ENCODE measurements at regions not wholly inside any gene's neighbourhood (a gene's known extent, or its start where the extent isn't known, plus 50 kb on each side); places are given as distances from the start of the nearest gene placed in this dataset.

DNA sequence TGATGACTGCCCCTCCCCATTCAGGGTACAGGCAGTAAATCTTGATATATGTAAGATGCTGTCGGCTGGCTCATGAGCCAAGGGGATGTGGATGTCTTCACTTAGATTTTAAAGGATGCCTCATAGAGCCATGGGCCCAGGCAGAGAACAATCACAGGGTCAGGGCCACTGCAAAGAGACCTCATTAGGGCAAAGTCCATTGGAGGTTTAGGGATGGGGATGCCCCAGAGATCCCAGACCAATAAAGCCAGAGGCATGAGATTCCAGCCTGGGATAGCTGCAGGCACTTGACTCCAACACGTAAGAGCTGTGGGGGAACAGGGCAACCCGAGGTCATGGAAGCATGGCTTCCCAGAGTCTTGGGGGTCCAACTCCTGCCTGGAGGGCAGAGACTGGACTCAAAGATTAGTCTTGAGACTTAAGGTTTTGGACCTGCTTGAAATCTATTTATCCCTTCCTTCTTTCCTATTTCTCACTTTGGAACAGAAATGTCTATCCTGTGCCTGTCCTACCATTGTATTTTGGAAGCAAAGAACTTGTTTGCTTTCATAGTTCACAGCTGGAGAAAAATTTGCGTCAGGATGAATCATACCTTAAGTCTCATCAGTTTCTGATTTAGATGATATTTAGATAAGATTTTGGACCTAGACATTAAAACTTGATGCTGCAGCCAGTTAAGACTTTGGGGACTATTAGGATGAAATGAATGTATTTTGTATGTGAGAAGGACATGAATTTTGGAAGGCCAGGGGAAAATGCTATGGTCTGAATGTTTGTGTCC is 101.3 kb upstream of the ADRA1B start:
- TF ChIP-seq, protein P1, sequence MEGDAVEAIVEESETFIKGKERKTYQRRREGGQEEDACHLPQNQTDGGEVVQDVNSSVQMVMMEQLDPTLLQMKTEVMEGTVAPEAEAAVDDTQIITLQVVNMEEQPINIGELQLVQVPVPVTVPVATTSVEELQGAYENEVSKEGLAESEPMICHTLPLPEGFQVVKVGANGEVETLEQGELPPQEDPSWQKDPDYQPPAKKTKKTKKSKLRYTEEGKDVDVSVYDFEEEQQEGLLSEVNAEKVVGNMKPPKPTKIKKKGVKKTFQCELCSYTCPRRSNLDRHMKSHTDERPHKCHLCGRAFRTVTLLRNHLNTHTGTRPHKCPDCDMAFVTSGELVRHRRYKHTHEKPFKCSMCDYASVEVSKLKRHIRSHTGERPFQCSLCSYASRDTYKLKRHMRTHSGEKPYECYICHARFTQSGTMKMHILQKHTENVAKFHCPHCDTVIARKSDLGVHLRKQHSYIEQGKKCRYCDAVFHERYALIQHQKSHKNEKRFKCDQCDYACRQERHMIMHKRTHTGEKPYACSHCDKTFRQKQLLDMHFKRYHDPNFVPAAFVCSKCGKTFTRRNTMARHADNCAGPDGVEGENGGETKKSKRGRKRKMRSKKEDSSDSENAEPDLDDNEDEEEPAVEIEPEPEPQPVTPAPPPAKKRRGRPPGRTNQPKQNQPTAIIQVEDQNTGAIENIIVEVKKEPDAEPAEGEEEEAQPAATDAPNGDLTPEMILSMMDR (IDR thresholded peaks at IDR 0.05) = no peak
- no peak for TF ChIP-seq POLR2A (IDR thresholded peaks at IDR 0.05)

Data from uterus (tissue), 2 donors.